GM20000 (cell line): ENCODE measurements at regions not wholly inside any gene's neighbourhood (a gene's known extent, or its start where the extent isn't known, plus 50 kb on each side); places are given as distances from the start of the nearest gene placed in this dataset.

Source experiments
- DNase-seq: peaks from one replicate; pipeline ENCODE4 v3.0.0; 2012; ENCODE audit warnings: low spot score
- TF ChIP-seq, protein P1 (sequence below): IDR thresholded peaks from 2 replicates; pipeline ENCODE4 v1.5.1; 2012; ENCODE audit warnings: mild to moderate bottlenecking, control low read depth; ENCODE audit errors: extremely low read depth, missing control alignments

DNA sequence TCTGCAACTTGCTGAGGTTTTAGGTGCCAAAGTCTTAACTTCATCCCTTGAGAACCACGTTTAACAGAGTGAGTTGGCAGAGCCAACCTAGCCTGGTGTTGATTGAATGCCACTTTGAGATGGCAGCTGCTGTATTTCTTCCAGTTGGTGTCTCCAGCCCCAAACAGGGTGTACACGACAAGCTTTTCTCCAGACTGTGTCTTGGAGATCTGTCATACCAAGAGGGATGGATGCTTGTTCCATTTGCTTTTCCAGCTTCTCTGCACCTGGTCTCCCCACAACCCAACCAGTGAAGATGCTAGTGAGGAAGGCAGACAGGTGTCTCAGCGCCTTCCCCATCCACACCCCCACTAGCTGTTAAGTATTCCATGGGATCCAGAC is 141.1 kb upstream of the HS3ST2 start:
- TF ChIP-seq, protein P1, sequence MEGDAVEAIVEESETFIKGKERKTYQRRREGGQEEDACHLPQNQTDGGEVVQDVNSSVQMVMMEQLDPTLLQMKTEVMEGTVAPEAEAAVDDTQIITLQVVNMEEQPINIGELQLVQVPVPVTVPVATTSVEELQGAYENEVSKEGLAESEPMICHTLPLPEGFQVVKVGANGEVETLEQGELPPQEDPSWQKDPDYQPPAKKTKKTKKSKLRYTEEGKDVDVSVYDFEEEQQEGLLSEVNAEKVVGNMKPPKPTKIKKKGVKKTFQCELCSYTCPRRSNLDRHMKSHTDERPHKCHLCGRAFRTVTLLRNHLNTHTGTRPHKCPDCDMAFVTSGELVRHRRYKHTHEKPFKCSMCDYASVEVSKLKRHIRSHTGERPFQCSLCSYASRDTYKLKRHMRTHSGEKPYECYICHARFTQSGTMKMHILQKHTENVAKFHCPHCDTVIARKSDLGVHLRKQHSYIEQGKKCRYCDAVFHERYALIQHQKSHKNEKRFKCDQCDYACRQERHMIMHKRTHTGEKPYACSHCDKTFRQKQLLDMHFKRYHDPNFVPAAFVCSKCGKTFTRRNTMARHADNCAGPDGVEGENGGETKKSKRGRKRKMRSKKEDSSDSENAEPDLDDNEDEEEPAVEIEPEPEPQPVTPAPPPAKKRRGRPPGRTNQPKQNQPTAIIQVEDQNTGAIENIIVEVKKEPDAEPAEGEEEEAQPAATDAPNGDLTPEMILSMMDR, result no peak
- no peak for DNase-seq

DNA sequence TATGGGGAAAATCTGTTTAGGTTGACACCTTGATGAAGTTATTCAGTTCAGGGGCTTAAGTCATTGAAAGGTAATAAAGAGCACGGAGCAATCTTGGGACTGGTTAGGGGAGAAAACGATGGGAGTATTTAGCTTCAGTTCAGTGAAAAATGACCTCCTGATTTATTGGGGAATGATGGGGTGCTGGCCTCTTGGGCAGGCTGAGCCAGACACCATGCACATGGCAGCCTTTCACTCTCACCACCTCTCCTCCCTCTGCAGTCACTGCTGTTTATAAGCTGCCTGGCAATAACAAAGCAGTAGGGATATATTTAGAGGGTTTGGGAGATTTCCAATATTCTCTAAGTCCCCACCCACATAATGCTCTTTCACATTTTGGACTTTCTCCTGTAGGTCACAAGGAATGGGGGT is 140.5 kb upstream of the HS3ST2 start:
- DNase-seq, result no peak
- TF ChIP-seq, protein P1, result no peak

DNA sequence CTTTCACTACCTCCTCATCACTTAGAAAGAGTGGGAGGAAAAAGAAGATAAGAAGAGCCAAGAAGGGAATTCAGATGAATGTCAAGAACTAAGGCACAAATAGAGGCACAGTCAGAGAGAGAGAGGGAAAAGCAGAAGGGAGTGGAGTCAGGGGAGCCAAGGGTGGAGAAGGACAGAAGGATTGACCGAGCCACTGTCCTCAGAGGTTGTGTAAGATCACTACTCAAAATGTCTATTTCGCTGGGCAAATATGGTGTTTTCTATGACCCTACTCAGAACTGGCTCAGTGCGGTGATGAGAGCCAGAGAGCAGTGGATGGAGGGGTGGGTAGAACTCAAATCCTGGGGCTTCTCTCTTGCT is 139.2 kb upstream of the HS3ST2 start:
- TF ChIP-seq, protein P1, result no peak

DNA sequence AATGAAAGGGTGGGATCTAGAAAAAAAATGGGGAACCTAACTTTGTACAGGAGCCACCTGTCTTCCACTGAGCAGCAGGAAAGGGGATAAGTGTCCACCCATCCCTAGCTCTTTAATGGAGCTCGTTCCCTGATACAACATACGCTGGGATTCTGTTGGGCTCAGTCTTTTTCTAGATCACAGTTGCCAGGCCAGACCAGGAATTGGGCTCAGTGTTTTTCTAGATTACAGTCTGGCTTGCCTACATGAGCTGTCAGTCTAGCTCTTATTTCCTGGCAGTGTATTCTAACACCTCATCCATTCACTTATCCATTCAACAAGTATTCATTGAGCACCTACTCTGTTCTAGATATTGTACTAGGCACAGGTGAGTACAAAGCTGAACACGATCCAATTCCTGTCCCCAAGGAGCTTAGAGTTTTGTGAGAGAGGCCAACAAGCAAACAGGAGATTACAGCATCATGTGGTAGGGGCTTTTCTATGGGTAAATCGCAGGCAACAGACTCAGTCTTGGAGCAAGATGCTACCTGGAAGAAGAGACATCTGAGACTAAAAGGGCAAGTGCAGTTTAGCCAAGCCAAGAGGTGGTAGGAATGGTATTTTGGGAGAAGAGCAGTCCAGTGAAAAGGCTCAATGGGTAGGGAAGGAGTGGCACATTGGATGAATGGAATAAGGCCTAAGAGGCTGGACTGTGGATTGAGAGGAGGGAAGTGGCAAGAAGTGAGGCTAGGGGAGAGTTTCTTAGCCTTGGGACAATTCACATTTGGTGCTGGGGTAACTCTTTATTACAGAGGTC is 138.0 kb upstream of the HS3ST2 start:
- TF ChIP-seq, protein P1, result no peak
- DNase-seq, result no peak

More for the DNA sequence above, 139.2 kb upstream of the HS3ST2 start:
- DNase-seq, result no peak

DNA sequence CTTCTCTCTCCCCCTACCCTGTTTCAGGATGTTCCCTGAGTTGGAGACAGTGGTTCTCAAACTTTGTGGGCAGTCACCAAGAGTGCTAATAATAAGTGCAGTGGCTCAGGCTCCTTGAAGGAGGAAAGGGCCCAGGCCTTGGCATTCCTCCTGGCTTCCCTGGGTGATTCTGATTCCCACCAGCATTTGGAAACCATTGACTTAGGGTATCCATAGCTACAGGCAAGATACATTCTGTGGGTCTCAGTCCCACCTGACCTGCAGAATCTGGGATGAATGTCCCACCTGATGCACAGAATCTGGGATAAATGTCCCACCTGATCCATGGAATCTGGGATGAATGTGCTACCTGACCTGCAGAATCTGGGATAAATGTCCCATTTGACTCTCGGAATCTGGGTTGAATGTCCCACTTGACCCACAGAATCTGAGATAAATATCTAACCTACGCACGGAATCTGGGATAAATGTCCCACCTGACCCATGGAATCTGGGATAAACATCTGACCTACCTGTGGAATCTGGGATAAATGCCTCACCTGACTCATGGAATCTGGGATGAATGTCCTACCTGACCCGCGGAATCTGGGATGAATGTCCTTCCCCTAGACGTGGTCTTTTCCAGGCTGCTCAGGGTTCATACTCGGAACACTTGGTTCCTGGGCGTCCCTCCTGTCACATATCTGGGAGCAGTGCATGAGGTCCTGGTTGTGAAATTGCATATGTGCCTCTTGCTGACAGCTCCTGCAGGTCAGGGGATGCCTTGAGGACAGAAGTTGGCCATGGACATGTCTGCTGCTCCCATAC is 136.7 kb upstream of the HS3ST2 start:
- no peak for DNase-seq
- TF ChIP-seq, protein P1, result no peak

DNA sequence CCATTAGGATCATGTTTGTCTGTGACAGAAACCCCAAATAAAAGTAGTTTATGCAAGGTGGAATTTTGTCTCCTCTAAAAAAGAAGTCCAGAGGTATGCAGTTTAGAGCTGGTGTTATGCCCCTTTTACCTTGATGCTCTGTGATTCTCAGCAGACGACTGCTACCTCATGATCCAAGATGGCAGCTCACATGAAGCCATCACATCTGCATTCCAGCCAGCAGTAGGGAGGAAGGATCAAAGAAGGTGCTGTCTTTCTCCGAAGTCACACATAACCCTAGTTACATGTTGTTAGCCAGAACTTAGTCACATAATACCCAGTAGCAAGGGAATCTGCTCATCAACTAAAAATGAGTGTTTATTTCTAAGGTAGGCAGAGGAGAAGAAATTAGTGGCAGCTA is 135.7 kb upstream of the HS3ST2 start:
- TF ChIP-seq, protein P1, result no peak
- no peak for DNase-seq
